ENCODE measurements at regions not wholly inside any gene's neighbourhood (a gene's known extent, or its start where the extent isn't known, plus 50 kb on each side); places are given as distances from the start of the nearest gene placed in this dataset.

- TF ChIP-seq POLR2AphosphoS5 (IDR thresholded peaks at IDR 0.05; ENCODE audit: low read depth, low read length) (no peak), REST (IDR thresholded peaks at IDR 0.05; ENCODE audit: insufficient read depth in 1 of 2, low read depth in 2 of 2, low read length in 1 of 2) (no peak)
- TF ChIP-seq, protein P1, sequence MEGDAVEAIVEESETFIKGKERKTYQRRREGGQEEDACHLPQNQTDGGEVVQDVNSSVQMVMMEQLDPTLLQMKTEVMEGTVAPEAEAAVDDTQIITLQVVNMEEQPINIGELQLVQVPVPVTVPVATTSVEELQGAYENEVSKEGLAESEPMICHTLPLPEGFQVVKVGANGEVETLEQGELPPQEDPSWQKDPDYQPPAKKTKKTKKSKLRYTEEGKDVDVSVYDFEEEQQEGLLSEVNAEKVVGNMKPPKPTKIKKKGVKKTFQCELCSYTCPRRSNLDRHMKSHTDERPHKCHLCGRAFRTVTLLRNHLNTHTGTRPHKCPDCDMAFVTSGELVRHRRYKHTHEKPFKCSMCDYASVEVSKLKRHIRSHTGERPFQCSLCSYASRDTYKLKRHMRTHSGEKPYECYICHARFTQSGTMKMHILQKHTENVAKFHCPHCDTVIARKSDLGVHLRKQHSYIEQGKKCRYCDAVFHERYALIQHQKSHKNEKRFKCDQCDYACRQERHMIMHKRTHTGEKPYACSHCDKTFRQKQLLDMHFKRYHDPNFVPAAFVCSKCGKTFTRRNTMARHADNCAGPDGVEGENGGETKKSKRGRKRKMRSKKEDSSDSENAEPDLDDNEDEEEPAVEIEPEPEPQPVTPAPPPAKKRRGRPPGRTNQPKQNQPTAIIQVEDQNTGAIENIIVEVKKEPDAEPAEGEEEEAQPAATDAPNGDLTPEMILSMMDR (IDR thresholded peaks at IDR 0.05): no peak
Observed at GRCh38 chr4:144557404-144557803, 88.6 kb upstream of the HHIP start.
